Activated T-cell treated with anti-CD3 and anti-CD28 coated beads, Interleukin-2, amount 50 U/mL, for 4 hours (primary cell): ENCODE measurements at regions not wholly inside any gene's neighbourhood (a gene's known extent, or its start where the extent isn't known, plus 50 kb on each side); places are given as distances from the start of the nearest gene placed in this dataset.
"Not testable (repeated sequence)": the region's sequence is repeated elsewhere in the genome, so short reads cannot be mapped to it uniquely, and the experiment has no call there.

Source experiments
- ATAC-seq, 2 donors: fragments of 200-7000 bp; cut with Tn5 transposase; one replicate each; pipeline ENCODE4 v1.10.0; 2021
- DNase-seq: peaks from one replicate; pipeline ENCODE4 v3.0.0-alpha.2; 2020
- H3K27me3 Mint-ChIP-seq: one replicate; pipeline ENCODE4 v1.8.0; 2021; ENCODE audit warnings: low read depth, mixed read lengths
- H3K36me3 Mint-ChIP-seq: one replicate; pipeline ENCODE4 v1.8.0; 2022; ENCODE audit warnings: mixed read lengths; ENCODE audit not compliant: insufficient read depth
- H3K4me1 Mint-ChIP-seq: one replicate; pipeline ENCODE4 v1.8.0; 2021; ENCODE audit warnings: low read depth, mixed read lengths
- H3K4me3 Mint-ChIP-seq: one replicate; pipeline ENCODE4 v1.8.0; 2021; ENCODE audit warnings: mild to moderate bottlenecking, moderate library complexity, mixed read lengths
- H3K9me3 Mint-ChIP-seq: one replicate; pipeline ENCODE4 v1.8.0; 2021; ENCODE audit warnings: mixed read lengths

DNA sequence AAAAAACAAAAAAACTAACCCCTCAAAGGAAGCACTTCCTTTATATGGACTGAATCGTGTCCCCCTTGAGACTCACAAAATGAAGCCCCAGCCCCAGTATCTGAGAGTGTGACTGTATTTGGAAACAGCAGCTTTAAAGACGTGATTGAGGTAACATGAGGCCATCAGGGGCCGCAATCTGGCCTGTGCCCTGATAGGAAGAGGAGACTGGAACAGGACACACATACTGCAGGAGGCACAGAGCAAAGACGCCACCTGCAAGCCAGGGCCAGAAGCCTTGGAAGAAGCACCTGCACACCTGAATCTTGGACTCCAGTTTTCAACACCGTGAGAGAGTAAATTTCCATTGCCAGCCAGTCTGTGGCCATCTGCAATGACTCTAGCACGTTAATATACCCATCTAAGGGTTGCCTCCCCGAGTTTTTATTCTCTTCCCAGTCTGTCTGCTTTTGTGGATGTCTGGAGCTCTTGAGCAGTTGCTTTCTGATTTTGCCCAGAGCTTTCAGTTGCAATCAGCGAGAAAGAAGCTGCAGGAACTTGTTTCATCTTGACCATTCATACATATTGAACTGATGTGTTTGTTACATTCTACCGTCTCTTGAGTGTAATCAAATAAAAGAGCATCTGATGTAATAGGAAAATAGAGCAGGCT, 775.8 kb upstream of the TPTE start:
- H3K4me3 Mint-ChIP-seq, H3K4me1 Mint-ChIP-seq, H3K36me3 Mint-ChIP-seq, H3K9me3 Mint-ChIP-seq, H3K27me3 Mint-ChIP-seq, DNase-seq, ATAC-seq: not testable (repeated sequence)

DNA sequence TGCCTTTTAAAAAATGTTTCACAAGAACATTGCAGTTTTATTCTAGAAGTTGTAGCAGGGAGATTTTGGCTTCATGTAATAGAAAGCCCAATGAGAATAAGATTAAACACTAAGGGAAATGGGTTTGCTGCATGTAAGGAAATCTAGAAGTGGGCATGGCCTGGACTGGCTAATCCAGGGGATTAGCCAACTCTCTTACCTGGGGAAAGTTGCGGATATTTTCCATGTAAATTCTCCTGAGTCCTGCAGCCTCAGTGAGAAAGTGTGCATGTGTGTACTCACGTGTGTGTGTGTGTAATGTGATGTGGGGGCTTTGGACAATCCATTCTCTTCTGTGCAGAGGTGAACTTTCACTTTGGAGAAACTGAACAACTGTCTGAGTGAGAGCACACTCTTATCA, 775.1 kb upstream of the TPTE start:
- H3K4me3 Mint-ChIP-seq, H3K36me3 Mint-ChIP-seq, H3K27me3 Mint-ChIP-seq, DNase-seq, ATAC-seq, H3K4me1 Mint-ChIP-seq, H3K9me3 Mint-ChIP-seq: not testable (repeated sequence)

DNA sequence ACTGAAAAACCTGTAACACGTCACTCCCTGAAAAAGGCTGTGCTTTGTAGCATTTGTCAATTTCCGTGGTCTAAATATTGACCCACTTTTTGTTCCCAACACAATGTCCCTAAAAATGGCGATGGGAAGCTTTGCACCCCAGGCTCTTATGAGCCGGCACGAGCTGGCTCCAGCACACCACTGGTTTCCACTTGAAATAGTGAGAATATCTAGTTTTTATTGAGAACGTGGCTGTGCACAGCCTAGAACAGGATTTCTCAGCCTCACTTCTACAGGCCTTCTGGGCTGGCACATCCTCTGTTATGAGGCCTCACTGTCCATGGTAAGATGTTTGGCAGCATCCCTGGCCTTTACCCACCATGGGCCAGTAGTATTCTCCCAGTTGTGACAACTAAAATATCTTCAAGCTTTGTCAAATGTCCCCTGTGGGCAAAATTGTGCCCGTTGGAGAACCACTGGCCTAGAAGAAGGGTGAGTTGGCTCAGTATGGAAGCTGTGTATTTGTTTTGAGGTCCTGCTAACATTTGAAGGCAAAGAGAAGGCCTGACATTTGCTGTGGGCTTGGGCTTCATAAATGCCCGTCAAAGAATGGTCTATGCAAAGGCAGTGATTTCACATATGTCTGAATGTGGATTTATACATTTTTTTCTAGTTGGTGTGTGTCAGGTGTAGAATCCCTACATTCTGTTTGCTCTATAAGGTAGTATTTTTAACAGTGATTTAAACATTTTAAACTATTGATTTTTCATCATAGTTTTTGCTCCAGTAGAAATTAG, 774.4 kb upstream of the TPTE start:
- ATAC-seq, H3K4me3 Mint-ChIP-seq, H3K4me1 Mint-ChIP-seq, DNase-seq, H3K9me3 Mint-ChIP-seq, H3K36me3 Mint-ChIP-seq, H3K27me3 Mint-ChIP-seq: not testable (repeated sequence)

DNA sequence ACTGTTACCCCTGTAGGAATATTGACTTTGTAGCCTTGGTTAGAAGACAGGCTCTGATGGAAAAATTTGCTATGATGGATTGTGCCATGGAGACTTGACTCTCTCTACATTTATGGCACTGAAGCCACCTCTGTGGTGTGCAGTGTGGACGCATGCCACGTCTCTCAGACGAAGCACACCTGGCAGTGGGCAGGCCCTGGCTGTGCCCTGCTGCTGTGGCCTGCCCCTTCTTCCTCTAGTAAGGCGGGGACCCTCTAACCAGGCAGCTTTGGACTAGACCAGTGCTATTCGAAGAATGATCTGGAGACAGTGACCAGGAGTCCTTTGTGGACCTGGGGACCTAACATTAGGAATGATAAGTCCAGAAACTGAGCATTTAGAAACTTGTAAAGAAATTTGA, 773.5 kb upstream of the TPTE start:
- H3K36me3 Mint-ChIP-seq, H3K9me3 Mint-ChIP-seq, H3K4me1 Mint-ChIP-seq, DNase-seq, H3K4me3 Mint-ChIP-seq, ATAC-seq, H3K27me3 Mint-ChIP-seq: not testable (repeated sequence)

DNA sequence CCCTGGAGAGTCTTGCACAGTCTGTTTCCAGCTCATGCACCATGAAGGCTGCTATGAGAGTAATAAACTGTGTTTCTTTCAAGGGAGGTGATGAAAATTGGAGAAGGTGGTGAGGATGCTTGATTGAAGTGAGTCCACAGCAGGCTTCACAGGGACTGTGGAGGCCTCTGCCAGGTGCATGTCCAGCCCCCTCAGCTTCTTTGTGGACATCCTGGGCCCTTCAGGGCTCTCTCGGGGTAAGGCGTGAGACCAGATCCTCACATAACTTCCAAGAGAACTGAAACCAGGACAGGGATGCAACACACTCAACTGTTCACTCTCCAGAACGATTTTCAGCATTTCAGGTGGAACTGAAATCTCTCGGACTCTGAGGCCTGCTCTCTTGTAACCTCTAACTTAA, 772.9 kb upstream of the TPTE start:
- not testable (repeated sequence) for H3K4me1 Mint-ChIP-seq, H3K36me3 Mint-ChIP-seq, H3K9me3 Mint-ChIP-seq, H3K4me3 Mint-ChIP-seq, DNase-seq, H3K27me3 Mint-ChIP-seq, ATAC-seq

DNA sequence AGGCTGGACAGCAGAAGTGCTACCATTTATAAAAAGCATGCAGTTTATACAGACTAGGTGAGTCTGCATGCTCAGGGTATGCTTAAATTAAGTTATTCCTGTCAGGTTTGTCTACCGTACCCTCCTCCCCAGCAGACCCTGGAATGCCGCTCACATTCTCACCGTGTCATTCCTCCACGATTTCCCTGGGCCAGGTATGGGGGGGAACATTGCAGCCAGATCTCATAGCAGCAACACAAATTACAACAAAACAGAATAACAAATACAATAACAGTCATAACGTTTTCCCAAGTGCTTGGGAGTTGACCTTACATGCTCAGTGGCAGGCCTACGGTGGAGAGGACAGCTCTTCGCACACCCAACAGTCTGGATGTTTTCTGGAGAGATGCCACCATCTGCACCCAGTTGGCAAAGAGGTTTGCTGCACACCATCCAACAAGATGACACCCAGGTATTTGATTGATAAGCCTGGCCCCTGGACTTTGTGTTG, 771.6 kb upstream of the TPTE start:
- not testable (repeated sequence) for H3K36me3 Mint-ChIP-seq, DNase-seq, H3K9me3 Mint-ChIP-seq, H3K27me3 Mint-ChIP-seq, ATAC-seq, H3K4me3 Mint-ChIP-seq, H3K4me1 Mint-ChIP-seq

DNA sequence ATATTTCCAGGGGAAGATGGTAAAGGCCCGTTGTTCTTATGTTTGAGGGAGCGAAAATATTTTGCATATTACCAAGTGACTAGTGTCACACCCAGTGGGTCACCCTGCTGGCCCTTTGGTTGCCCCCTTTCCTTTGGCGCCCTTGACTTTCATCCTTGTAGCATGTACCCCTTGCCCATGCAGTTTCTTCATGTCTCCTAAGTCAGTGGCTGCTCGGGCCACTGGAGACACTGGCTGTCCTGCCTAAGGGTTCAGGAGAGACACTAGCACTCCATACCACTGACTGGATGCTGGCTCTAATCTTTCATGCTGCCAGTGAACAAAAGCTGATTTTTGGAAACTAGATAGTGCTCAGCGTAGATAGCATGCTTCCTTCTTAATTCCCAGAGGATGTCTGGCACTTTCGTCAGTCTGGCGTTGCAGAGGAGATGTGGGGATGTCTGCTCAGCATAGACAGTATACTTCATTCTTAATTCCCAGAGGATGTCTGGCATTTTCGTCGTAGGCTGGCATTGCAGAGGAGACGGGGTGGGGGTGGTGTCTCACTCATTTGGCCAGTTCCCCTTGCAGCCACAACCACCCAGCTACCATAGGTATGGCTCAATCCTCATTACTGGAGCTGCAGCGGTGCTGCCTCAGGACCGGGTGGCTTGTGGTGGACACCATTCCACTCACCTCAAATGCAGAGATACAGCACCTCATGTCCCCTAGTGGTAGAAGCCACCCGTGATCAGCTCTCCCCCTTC, 770.9 kb upstream of the TPTE start:
- ATAC-seq: no peak
- H3K4me3 Mint-ChIP-seq: no peak overlapping the region
- no peaks in the 10 kb centered on the region for H3K27me3 Mint-ChIP-seq
- peaks cover 3% of the 10 kb centered on the region for H3K9me3 Mint-ChIP-seq
- H3K36me3 Mint-ChIP-seq: no peaks in the 10 kb centered on the region
- DNase-seq: no peak
- no peaks in the 10 kb centered on the region for H3K4me1 Mint-ChIP-seq

DNA sequence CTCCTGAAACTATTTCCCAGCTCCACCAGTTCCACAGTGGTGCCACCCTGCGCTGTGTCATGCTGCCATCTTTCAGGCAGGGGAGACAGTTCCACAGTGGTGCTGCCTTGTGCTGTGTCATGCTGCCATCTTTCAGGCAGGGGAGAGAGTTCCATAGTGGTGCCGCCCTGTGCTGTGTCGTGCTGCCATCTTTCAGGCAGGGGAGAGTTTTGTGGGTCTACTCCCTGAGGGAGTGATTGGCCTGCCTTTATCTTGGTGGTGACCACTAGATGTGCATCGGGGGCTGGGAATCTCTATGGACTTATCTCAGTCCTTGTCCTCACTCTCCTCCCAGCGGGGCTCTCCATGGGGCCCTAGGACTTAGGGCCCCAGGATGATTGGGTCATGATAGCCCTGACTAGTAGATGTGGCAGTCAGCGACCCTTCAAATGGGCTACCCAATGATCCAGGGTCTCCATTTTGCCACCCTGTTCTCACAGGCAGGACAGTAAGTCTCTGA, 770.2 kb upstream of the TPTE start:
- DNase-seq, H3K27me3 Mint-ChIP-seq, H3K9me3 Mint-ChIP-seq, H3K4me1 Mint-ChIP-seq, H3K36me3 Mint-ChIP-seq, ATAC-seq, H3K4me3 Mint-ChIP-seq: not testable (repeated sequence)

DNA sequence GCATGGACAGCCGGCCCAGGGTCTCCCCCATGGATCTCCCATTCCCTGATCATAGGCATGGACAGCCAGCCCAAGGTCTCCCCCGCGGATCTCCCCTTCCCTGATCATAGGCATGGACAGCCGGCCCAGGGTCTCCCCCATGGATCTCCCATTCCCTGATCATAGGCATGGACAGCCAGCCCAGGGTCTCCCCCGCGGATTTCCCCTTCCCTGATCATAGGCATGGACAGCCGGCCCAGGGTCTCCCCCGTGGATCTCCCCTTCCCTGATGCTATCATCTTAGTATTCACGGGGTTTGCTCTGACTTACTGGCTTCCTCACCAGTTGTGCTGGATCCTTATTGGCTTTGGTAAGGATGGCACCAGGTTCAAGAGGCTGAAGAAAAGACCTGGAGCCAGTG, 769.4 kb upstream of the TPTE start:
- not testable (repeated sequence) for H3K36me3 Mint-ChIP-seq, H3K4me3 Mint-ChIP-seq, H3K9me3 Mint-ChIP-seq, ATAC-seq, H3K27me3 Mint-ChIP-seq, DNase-seq, H3K4me1 Mint-ChIP-seq

DNA sequence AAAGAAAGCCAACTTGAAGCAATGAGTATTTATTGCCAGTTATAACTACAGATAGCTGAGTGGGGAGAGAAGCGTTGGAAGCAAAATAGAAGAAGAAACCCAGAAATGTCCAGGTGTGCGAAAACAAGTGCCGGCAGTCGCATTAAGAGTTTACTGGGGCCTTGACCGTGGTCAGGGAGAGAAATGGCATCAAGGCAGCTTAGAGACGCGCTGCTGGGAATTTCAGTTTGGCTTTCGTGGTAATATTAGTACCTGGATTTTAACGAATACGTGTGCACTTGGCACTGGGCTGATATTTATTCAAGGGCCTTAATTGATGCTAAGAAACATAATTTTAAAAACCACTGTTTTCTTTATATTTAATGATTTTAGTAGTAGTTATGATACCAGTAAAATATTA, 767.9 kb upstream of the TPTE start:
- not testable (repeated sequence) for H3K9me3 Mint-ChIP-seq, H3K27me3 Mint-ChIP-seq, H3K36me3 Mint-ChIP-seq, H3K4me3 Mint-ChIP-seq, ATAC-seq, H3K4me1 Mint-ChIP-seq, DNase-seq

DNA sequence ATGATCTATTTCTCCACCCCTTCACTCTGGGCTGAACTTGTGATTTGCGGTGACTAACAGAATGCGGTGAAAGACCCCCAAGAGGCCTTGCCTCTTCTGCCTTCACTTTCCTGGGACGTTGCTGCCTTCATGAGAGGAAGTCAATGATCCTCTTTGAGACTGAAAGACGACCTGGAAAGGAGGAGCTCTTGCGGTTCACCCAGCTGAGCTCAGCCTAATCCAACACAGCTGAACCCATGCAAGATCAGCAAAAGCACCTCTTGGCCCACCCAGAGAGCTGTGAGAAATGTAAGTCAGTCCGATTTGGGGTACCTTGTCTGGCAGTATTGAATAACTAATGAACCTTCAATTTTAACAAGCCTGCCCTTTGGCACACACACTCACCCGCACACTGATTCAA, 767.4 kb upstream of the TPTE start:
- DNase-seq: no peak
- Mint-ChIP-seq H3K27me3 (no peaks in the 10 kb centered on the region), H3K4me3 (no peak overlapping the region), H3K9me3 (peaks cover 6% of the 10 kb centered on the region), H3K36me3 (no peaks in the 10 kb centered on the region), H3K4me1 (no peaks in the 10 kb centered on the region)
- ATAC-seq: no peak

DNA sequence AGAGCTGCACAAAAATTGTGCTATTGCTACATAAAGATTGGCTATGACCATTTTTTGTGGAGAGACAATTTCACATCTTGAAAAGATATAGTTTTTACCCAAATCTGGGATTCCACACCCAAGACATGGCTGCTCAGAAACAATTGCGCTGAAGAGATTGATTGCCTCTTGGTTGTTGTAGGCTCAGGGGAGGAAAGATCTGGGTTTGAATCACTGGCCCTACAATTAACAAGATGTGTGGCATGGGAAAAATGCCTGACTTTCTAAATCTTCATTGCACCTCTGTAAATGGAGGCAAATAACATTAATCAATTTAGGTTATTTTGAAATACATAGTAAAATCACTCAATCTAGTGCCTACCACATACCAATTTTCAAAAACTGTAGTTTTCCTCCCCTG, 766.9 kb upstream of the TPTE start:
- not testable (repeated sequence) for H3K36me3 Mint-ChIP-seq, H3K27me3 Mint-ChIP-seq, H3K4me3 Mint-ChIP-seq, H3K4me1 Mint-ChIP-seq, DNase-seq, H3K9me3 Mint-ChIP-seq, ATAC-seq

DNA sequence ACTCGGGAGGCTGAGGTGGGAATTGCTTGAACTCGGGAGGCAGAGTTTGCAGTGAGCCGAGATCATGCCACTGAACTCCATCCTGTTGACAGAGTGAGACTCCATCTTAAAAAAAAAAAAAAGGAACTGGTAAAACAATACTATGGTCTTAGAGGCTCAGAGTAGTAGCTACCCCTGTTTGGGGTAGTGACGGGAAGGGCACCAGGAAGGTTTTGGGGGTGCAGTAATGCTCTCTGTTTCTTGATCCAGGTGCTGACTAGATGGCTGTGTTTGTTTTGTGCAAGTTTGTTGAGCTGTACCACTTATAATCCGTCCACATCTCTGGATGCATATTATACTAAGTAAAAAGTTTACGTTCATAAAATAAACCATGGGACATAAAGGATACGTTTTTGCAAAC, 765.8 kb upstream of the TPTE start:
- Mint-ChIP-seq H3K4me1 (no peaks in the 10 kb centered on the region), H3K9me3 (peaks cover 6% of the 10 kb centered on the region), H3K27me3 (no peaks in the 10 kb centered on the region), H3K36me3 (no peaks in the 10 kb centered on the region), H3K4me3 (no peak overlapping the region)
- ATAC-seq (no peak), DNase-seq (no peak)

DNA sequence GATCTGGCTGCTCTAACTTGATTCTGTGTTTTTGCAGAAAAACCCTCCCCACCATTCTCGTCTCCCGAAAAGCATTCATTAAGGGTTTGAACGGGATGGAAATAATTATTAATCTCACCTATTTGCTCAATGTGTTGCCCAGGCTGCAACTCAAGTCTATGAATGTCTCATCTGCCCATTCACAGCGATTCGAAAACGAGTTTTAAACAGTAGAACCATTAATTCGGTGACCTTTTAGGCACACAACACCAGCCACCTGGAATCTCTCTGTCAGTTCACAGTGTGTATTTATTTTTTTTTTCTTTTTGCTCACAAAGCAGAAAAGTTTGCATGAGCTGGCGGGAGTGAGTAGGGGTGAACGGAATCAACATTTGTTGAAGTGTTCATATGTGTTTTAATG, 764.7 kb upstream of the TPTE start:
- no peaks in the 10 kb centered on the region for H3K27me3 Mint-ChIP-seq
- no peaks in the 10 kb centered on the region for H3K4me1 Mint-ChIP-seq
- DNase-seq (no peak), ATAC-seq (no peak)
- no peaks in the 10 kb centered on the region for H3K36me3 Mint-ChIP-seq
- H3K4me3 Mint-ChIP-seq: no peak overlapping the region
- H3K9me3 Mint-ChIP-seq: peaks cover 6% of the 10 kb centered on the region

DNA sequence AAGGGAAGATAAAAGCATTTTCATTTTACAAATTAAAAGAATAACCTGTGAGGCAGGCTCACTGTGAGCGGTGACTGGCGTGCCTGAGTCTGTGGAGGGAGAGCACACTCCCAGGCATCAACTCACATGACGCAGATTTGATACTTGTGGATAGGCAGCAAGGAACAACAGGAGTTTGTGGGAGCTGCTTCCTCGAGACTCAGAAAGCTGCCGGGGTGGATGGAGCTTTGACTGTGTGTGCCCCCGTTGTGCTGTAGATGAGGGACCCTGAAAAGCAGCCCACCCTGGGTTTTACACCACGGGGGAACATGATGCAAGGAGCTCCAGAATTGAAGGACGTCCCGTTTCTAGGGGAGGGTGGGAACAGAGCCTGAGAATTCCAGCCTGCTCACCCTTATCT, 764.3 kb upstream of the TPTE start:
- H3K4me1 Mint-ChIP-seq, H3K27me3 Mint-ChIP-seq, H3K4me3 Mint-ChIP-seq, H3K36me3 Mint-ChIP-seq, H3K9me3 Mint-ChIP-seq, ATAC-seq, DNase-seq: not testable (repeated sequence)
